Colonic mucosa (tissue), 4 donors: ENCODE measurements at regions not wholly inside any gene's neighbourhood (a gene's known extent, or its start where the extent isn't known, plus 50 kb on each side); places are given as distances from the start of the nearest gene placed in this dataset.
"Not testable (repeated sequence)": the region's sequence is repeated elsewhere in the genome, so short reads cannot be mapped to it uniquely, and the experiment has no call there.

Experiments
- DNase-seq: peaks from one replicate; pipeline ENCODE4 v3.0.0-alpha.2; 2020
- H3K27ac ChIP-seq: fragments of 200-600 bp; one replicate; pipeline ENCODE4 v1.8.0; 2021
- H3K27me3 ChIP-seq: fragments of 200-600 bp; one replicate; pipeline ENCODE4 v1.8.0; 2021
- H3K36me3 ChIP-seq: fragments of 200-600 bp; one replicate; pipeline ENCODE4 v1.8.0; 2021
- H3K4me1 ChIP-seq: fragments of 200-600 bp; one replicate; pipeline ENCODE4 v1.8.0; 2021; ENCODE audit warnings: mild to moderate bottlenecking
- H3K4me3 ChIP-seq: fragments of 200-600 bp; one replicate; pipeline ENCODE4 v1.8.0; 2021
- H3K9ac ChIP-seq, 2 donors: one replicate each; pipeline ENCODE4 v1.7.0; 2013; ENCODE audit warnings: control low read depth in 2 of 2, low read depth in 2 of 2, low read length in 2 of 2
- H3K9me3 ChIP-seq: fragments of 200-600 bp; one replicate; pipeline ENCODE4 v1.8.0; 2021
- intact Hi-C: fragments of 100-400 bp; cut with DNase I; formaldehyde crosslinking; loops from one replicate; pipeline ENCODE4 v1.14.1; 2022
- TF ChIP-seq, protein P1 (sequence below): fragments of 200-600 bp; IDR thresholded peaks from one replicate; pipeline ENCODE4 v1.8.0; 2022; ENCODE audit warnings: antibody characterized with exemption, mild to moderate bottlenecking
- donor health status: healthy.
- donor health status: DM: no; HTN: no; CAD: no.
- donor health status: DM: no; HTN: no; CAD: no.

GRCh38 chr5:28296254-28297013 lies 1258.0 kb upstream of the CDH9 start:
- intact Hi-C loops, result no loop called here
- H3K27ac ChIP-seq, result no peak overlapping the region
- no peaks in the 10 kb centered on the region for H3K4me1 ChIP-seq
- no peak overlapping the region for H3K4me3 ChIP-seq
- H3K36me3 ChIP-seq, result no peaks in the 10 kb centered on the region
- TF ChIP-seq, protein P1, sequence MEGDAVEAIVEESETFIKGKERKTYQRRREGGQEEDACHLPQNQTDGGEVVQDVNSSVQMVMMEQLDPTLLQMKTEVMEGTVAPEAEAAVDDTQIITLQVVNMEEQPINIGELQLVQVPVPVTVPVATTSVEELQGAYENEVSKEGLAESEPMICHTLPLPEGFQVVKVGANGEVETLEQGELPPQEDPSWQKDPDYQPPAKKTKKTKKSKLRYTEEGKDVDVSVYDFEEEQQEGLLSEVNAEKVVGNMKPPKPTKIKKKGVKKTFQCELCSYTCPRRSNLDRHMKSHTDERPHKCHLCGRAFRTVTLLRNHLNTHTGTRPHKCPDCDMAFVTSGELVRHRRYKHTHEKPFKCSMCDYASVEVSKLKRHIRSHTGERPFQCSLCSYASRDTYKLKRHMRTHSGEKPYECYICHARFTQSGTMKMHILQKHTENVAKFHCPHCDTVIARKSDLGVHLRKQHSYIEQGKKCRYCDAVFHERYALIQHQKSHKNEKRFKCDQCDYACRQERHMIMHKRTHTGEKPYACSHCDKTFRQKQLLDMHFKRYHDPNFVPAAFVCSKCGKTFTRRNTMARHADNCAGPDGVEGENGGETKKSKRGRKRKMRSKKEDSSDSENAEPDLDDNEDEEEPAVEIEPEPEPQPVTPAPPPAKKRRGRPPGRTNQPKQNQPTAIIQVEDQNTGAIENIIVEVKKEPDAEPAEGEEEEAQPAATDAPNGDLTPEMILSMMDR, result no peak
- peaks cover 4% of the 10 kb centered on the region for H3K9me3 ChIP-seq
- no peak for DNase-seq
- H3K27me3 ChIP-seq, result no peaks in the 10 kb centered on the region
- H3K9ac ChIP-seq, result no peak overlapping the region

GRCh38 chr5:28287021-28287420 lies 1248.6 kb upstream of the CDH9 start:
- H3K4me1 ChIP-seq, H3K36me3 ChIP-seq, DNase-seq, H3K9ac ChIP-seq, H3K27me3 ChIP-seq, H3K4me3 ChIP-seq, H3K27ac ChIP-seq, H3K9me3 ChIP-seq, intact Hi-C loops: not testable (repeated sequence)

- DNase-seq, result no peak
- Histone ChIP-seq H3K4me1 (no peaks in the 10 kb centered on the region), H3K36me3 (no peaks in the 10 kb centered on the region), H3K27me3 (no peaks in the 10 kb centered on the region), H3K4me3 (no peak overlapping the region), H3K9ac (no peak overlapping the region), H3K27ac (no peak overlapping the region), H3K9me3 (no peaks in the 10 kb centered on the region)
- TF ChIP-seq, protein P1, result no peak
- intact Hi-C loops, result no loop called here
Observed at GRCh38 chr5:28286566-28286965, 1248.2 kb upstream of the CDH9 start.

DNA sequence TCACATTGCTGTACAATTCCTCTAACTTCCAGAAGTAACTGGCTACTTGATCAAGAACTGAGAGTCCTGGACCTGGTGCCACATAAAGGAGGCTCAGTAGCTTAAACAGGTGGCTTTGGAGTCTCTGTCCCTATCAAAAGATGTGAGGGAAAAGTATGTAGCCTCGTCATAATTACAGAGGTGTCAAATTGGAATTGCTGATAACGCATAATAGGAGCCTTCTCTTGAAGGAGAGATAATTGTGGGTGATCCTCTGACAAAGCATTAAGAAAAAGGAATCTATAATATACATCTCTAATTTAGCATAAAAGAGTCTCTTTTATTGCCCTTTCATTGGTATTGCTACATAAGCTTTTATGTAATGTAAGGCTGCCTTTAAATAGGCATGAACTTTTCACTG lies 1246.4 kb upstream of the CDH9 start:
- Histone ChIP-seq H3K27me3 (no peaks in the 10 kb centered on the region), H3K4me3 (no peak overlapping the region), H3K9ac (no peak overlapping the region), H3K4me1 (no peaks in the 10 kb centered on the region), H3K27ac (no peak overlapping the region), H3K36me3 (no peaks in the 10 kb centered on the region), H3K9me3 (no peaks in the 10 kb centered on the region)
- intact Hi-C loops, result no loop called here
- TF ChIP-seq, protein P1, result no peak
- DNase-seq, result no peak

DNA sequence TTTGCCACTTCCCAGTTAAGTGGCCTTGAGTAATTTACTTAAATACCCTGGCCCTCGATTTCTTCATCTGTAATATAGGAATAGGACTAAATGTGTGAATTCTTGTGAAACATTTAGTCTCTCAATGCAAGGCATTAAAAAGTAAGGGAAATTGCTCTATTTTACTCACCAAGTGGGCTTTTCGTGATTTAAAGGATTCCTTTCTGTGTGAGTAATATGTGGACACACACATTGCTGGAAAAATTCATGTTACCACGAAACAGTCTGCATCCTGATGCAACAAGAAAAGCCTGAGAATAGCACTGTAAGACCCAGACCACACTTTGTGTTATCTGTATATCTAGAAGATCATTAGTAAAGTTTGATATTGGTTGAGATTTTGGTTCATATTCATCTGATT lies 1243.0 kb upstream of the CDH9 start:
- no peak overlapping the region for H3K4me3 ChIP-seq
- no peak overlapping the region for H3K27ac ChIP-seq
- H3K27me3 ChIP-seq, result no peaks in the 10 kb centered on the region
- H3K9me3 ChIP-seq, result no peaks in the 10 kb centered on the region
- no peaks in the 10 kb centered on the region for H3K36me3 ChIP-seq
- TF ChIP-seq, protein P1, result no peak
- intact Hi-C loops, result no loop called here
- H3K4me1 ChIP-seq, result no peaks in the 10 kb centered on the region
- no peak for DNase-seq
- H3K9ac ChIP-seq, result no peak overlapping the region

DNA sequence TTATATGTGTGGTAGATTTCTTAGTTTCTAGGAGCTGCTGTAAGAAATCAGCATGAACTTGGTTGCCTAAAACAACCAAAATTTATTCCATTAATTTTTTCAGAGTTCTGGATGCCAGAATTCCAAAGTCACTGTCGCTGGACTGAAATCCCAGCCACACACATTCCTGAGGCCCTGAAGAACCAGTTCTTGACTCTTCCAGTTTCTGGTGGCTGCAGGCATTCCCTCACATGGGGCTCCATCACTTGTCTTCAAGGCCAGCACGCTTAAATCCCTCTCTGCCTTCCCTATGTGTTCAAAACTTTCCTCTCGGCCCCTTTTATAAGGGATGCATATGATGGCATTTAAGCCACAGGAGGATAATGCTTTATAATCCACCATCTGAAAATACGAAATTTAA lies 1237.5 kb upstream of the CDH9 start:
- H3K27ac ChIP-seq, result no peak overlapping the region
- no peaks in the 10 kb centered on the region for H3K36me3 ChIP-seq
- no peaks in the 10 kb centered on the region for H3K27me3 ChIP-seq
- TF ChIP-seq, protein P1, result no peak
- no peak overlapping the region for H3K9ac ChIP-seq
- H3K9me3 ChIP-seq, result no peaks in the 10 kb centered on the region
- no peak overlapping the region for H3K4me3 ChIP-seq
- no peak for DNase-seq
- intact Hi-C loops, result no loop called here
- no peaks in the 10 kb centered on the region for H3K4me1 ChIP-seq
